IPS DF 6.9 (cell line): ENCODE measurements at regions not wholly inside any gene's neighbourhood (a gene's known extent, or its start where the extent isn't known, plus 50 kb on each side); places are given as distances from the start of the nearest gene placed in this dataset.

Experiments used
- DNase-seq: peaks from one replicate; pipeline ENCODE4 v3.0.0-alpha.2; 2013; ENCODE audit warnings: low read depth, low spot score
- H3K27ac ChIP-seq: one replicate; pipeline ENCODE4 v1.5.1; 2013; ENCODE audit warnings: low read length, control low read depth
- H3K27me3 ChIP-seq: 2 replicates; pipeline ENCODE4 v1.6.1; 2013; ENCODE audit warnings: mild to moderate bottlenecking, low read length; ENCODE audit not compliant: control insufficient read depth, insufficient read depth
- H3K36me3 ChIP-seq: 2 replicates; pipeline ENCODE4 v1.6.1; 2013; ENCODE audit warnings: low read length; ENCODE audit not compliant: control insufficient read depth, insufficient read depth
- H3K4me1 ChIP-seq: 2 replicates; pipeline ENCODE4 v1.6.1; 2013; ENCODE audit warnings: low read length; ENCODE audit not compliant: control insufficient read depth, insufficient read depth
- H3K4me3 ChIP-seq: 2 replicates; pipeline ENCODE4 v1.5.1; 2013; ENCODE audit warnings: mild to moderate bottlenecking, low read length
- H3K9me3 ChIP-seq: 2 replicates; pipeline ENCODE4 v1.6.1; 2013; ENCODE audit warnings: low read length, inconsistent platforms; ENCODE audit not compliant: control insufficient read depth, insufficient read depth
- WGBS: extraction: QIAGEN DNeasy Blood & Tissue Kit; methylation state at CpG from one replicate; pipeline ENCODE4 v1.1.7; 2013; ENCODE audit warnings: mixed read lengths, missing lambda C conversion rate; ENCODE audit not compliant: insufficient read length, insufficient coverage; 5-methylcytosine and 5-hydroxymethylcytosine counted together

DNA sequence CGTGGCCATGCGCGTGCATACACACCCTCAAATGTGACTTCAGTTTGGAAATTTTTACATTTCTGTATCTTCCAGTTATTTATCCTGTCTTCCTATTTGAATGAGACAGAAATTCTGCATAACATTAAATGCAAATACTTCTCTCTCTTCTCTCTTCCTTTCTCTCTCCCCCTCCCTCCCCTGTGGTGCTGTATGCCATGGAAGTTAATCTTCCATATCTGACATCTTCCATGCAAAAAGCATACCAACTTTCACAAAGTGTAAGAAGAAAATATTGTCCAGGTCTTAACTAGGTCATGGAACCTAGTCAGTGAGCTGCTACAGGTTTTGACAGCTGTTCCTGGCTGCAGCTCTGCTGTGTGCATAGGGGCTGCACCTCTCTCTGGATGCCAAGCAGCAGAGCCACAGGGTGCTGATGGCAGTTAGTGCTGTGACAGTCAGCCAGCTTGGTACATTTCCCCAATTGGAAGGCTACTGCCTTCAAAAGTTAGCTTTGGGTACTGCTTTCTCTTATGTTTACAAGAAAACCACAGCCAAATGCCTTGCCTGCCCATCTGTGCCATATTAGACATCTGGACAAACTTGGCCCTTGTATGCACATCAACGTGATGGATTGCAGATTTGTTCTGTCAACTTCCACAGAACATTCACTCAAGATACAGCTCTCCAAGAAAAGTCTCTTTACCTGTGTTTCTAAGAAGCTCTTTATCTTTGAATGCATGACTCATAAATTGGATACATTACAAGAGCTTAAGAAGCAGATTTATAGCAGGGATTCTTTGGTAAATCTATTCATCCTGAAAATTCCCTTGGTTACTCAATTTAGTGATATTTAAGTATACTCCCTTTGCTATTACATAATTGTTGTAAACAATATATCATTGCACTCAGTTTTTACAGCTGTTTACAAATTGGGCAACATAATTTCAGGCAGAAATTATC is 623.8 kb downstream of the EPHA5 start:
- Histone ChIP-seq H3K36me3 (no peaks in the 10 kb centered on the region), H3K27ac (no peak overlapping the region), H3K9me3 (no peaks in the 10 kb centered on the region), H3K4me1 (no peaks in the 10 kb centered on the region), H3K4me3 (no peak overlapping the region; the same call in 1 of the 2 replicates), H3K27me3 (no peaks in the 10 kb centered on the region)
- WGBS, result no CpG with 5 or more reads among the region's 4 CpGs
- DNase-seq, result no peak

DNA sequence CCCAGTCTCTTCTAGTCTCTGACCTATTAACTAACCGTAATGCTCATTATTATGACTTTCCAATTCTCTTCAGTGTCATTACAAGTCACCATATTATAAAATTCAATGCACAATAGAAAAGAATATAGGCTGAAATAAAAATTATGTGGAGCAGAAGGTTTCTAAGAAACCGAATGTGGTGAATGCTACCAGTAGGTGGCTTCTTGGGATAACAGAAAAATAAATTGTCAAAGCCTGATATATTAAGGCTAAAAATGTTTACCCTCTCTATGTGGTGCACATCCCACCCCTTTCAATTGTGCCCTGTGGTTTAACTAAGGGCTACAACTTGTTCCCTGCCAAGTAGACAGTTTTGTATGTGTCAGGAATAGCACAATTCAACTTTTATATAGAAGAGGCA is 624.6 kb upstream of the TECRL start:
- H3K27ac ChIP-seq, result no peak overlapping the region
- H3K9me3 ChIP-seq, result no peaks in the 10 kb centered on the region
- H3K4me3 ChIP-seq, result no peak overlapping the region
- WGBS, result no CpG with 5 or more reads among the region's 2 CpGs
- no peaks in the 10 kb centered on the region for H3K4me1 ChIP-seq
- no peaks in the 10 kb centered on the region for H3K36me3 ChIP-seq
- no peaks in the 10 kb centered on the region for H3K27me3 ChIP-seq
- no peak for DNase-seq

DNA sequence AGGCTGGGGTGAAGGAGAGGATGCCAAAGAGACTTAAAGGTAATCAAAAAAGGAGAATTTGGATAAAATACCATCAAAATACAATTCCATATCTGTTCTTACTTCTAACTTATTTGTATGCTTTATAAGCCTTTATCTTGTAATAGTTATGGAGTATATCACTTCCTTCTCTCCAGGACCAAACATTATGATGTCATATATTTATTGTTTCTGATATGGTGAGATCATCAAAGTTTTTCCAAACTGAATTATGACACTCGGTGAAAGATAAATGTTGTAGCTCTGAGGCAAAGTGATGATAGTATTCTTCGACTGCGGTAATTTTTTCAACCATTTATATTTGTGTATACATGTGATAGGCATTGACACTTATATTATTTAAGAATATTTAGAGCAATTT is 619.3 kb upstream of the TECRL start:
- no CpG with 5 or more reads among the region's 3 CpGs for WGBS
- no peak overlapping the region for H3K27ac ChIP-seq
- no peaks in the 10 kb centered on the region for H3K27me3 ChIP-seq
- H3K9me3 ChIP-seq, result no peaks in the 10 kb centered on the region
- no peak overlapping the region for H3K4me3 ChIP-seq
- H3K4me1 ChIP-seq, result no peaks in the 10 kb centered on the region
- H3K36me3 ChIP-seq, result no peaks in the 10 kb centered on the region
- no peak for DNase-seq

DNA sequence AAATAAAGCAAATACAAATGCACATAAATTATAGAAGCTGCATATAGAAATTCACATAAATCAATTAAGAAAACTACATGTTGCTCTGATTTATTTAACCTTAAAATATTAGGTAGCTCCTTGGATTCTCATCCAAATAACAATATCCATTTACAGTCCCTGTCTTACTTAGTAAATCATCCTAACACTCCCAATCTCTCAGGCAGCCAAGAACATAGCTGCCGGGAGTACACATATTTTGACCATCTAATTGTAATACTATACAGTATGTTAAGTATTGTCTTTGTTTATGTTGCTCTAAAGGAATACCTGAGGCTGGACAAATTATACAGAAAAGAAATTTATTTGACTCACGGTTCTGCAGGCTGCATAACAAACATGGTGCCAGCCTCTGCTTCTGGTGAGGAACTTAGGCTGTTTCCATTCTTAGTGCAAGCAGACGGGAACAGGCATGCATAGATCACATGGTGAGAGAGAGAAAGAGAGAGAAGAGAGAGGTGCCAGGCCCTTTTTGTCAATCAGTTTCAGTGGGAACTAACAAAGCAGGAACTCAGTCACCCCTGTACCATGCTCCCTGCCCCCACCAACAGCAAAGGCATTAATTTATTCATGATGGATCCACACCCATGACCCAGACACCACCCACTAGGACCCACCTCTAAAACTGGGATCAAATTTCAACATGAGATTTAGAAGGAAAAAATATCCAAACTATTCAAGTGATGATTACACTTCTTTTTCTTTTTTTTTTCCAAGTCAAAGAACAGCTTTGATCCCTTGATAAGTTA is 614.8 kb upstream of the TECRL start:
- H3K9me3 ChIP-seq, result no peaks in the 10 kb centered on the region
- no peak overlapping the region for H3K4me3 ChIP-seq
- no peaks in the 10 kb centered on the region for H3K4me1 ChIP-seq
- WGBS, result no CpG with 5 or more reads among the region's 3 CpGs
- H3K36me3 ChIP-seq, result no peaks in the 10 kb centered on the region
- DNase-seq, result no peak
- H3K27me3 ChIP-seq, result no peaks in the 10 kb centered on the region
- H3K27ac ChIP-seq, result no peak overlapping the region

DNA sequence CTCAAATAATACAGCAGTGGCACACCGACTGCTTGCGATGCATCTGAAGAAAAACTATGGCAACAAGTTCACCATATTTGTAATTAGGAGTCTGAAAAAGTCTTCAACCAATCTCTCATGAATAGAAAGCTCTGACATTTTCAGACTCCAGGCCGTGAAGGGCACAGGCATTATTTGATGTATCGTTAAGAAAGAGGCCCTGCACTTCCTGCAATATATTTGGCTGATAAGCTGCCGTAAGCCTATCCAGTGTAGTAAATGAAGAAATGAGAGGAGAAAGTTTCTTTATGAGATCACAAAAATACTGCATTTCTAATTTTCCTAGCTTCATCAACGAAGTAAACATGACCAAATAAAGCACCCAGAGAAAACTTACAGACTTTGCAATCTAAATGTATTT is 613.8 kb upstream of the TECRL start:
- WGBS, result no CpG with 5 or more reads among the region's 6 CpGs
- H3K27ac ChIP-seq, result no peak overlapping the region
- H3K4me1 ChIP-seq, result no peaks in the 10 kb centered on the region
- no peaks in the 10 kb centered on the region for H3K27me3 ChIP-seq
- no peak for DNase-seq
- no peaks in the 10 kb centered on the region for H3K9me3 ChIP-seq
- H3K36me3 ChIP-seq, result no peaks in the 10 kb centered on the region
- H3K4me3 ChIP-seq, result no peak overlapping the region

DNA sequence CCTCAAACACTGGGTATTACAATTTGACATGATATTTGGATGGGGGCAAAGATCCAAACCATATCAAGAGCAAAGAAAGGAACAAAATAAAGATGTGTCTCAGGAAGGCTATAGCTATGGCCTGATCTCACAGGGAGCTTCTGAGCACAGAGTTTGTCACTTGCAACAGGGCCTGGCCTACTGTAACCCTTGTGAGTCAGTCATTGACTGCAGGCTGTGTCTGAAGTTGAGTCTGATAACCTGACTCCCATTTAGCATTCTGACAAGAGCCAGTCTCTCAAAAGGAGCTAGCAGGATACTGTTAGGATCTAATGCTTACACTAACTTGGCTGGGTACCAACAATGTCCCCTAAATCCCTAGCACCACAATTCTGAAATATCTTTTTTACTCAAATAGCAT is 612.5 kb upstream of the TECRL start:
- Histone ChIP-seq H3K27me3 (no peaks in the 10 kb centered on the region), H3K27ac (no peak overlapping the region), H3K36me3 (no peaks in the 10 kb centered on the region), H3K4me1 (no peaks in the 10 kb centered on the region), H3K9me3 (no peaks in the 10 kb centered on the region), H3K4me3 (no peak overlapping the region)
- DNase-seq, result no peak

DNA sequence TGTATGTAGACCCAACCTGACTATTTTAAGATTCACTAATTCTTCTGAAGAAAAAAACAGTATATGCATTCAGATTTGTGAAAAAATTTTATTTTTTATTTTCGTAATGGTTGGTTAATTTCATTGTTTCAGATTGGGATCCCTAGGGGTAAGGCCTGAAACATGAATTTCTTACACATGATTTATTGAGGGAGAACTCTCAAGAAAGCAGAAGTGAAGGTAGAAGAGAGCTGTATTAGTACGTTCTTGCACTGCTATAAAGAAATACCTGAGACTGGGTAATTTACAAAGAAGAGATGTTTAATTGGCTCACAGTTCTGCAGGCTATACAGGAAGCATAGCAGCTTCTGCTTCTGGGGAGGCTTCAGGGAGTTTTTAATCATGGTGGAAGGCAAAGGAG is 611.9 kb upstream of the TECRL start:
- H3K4me1 ChIP-seq, result no peaks in the 10 kb centered on the region
- no peaks in the 10 kb centered on the region for H3K9me3 ChIP-seq
- H3K27me3 ChIP-seq, result no peaks in the 10 kb centered on the region
- WGBS, result 100% methylated on average over 1 of the region's 2 CpGs
- DNase-seq, result no peak
- no peaks in the 10 kb centered on the region for H3K36me3 ChIP-seq
- H3K4me3 ChIP-seq, result no peak overlapping the region
- no peak overlapping the region for H3K27ac ChIP-seq

DNA sequence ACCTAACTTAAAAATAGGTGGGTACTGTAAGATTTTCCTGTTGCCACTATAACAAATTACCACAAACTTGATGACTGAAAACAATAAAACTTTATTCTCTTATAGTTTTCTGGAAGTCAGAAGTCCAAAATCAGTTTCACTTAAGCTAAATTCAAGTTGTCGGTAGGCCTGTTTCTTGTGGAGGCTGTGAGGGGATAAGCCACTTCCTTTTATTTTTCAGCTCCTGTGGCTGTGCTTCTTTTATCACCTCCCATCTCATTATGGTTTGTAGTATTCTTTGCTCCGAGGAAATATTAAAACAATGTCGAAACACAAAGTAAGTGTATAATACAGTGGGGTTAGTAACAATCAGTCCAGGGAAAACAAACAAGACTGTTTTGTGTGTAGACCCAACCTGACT is 610.5 kb upstream of the TECRL start:
- no peak overlapping the region for H3K27ac ChIP-seq
- H3K27me3 ChIP-seq, result no peaks in the 10 kb centered on the region
- no CpG with 5 or more reads among the region's 3 CpGs for WGBS
- no peaks in the 10 kb centered on the region for H3K36me3 ChIP-seq
- H3K4me1 ChIP-seq, result no peaks in the 10 kb centered on the region
- no peak for DNase-seq
- H3K4me3 ChIP-seq, result no peak overlapping the region
- H3K9me3 ChIP-seq, result no peaks in the 10 kb centered on the region

DNA sequence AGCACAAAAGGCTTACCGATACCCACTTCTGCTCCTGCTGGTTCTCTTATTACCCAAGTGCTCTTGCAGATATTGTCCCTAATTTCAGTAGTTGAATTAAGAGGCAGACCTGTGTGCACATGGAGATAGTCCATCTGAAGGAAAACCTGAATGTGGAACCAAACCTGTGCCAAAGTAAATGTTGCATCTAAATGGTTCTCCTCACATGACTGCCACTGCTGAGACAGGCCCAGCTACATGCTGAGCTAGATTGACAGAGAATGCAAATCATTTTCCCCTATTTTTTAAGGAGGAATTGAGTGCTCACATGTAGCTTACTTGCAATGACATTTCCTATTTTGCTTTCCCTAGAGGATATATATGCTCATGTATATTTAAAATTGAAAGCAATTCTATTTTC is 609.1 kb upstream of the TECRL start:
- Histone ChIP-seq H3K9me3 (no peaks in the 10 kb centered on the region), H3K4me3 (no peak overlapping the region), H3K4me1 (no peaks in the 10 kb centered on the region), H3K27ac (no peak overlapping the region), H3K36me3 (no peaks in the 10 kb centered on the region), H3K27me3 (no peaks in the 10 kb centered on the region)
- no peak for DNase-seq
- no CpG with 5 or more reads among the region's 1 CpG for WGBS

DNA sequence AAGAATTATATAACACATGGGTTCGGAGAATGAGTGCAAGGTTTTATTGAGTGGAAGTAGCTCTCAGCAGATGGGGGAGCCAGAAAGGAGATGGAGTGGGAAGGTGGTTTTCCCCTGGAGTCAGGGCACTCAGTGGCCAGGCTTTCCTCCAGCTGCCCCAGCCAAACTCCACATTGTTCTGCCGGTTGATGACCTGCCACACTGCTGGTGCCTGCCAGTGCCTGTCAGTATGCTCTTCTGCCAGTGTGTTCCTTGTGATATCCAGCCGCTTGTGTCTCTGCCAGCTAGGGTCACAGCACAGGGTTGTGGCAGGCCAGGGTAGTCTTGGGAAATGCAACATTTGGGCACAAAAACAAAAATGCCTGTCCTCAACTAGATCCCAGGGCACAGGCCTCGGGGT is 604.8 kb upstream of the TECRL start:
- Histone ChIP-seq H3K27ac (no peak overlapping the region), H3K4me1 (no peaks in the 10 kb centered on the region), H3K9me3 (no peaks in the 10 kb centered on the region), H3K27me3 (no peaks in the 10 kb centered on the region), H3K36me3 (no peaks in the 10 kb centered on the region), H3K4me3 (no peak overlapping the region)
- DNase-seq, result no peak
- no CpG with 5 or more reads among the region's 4 CpGs for WGBS
